ENCODE measurements at regions not wholly inside any gene's neighbourhood (a gene's known extent, or its start where the extent isn't known, plus 50 kb on each side); places are given as distances from the start of the nearest gene placed in this dataset.

GRCh38 chr3:124434176-124434575, 296.1 kb upstream of the UMPS start:
- H3K4me3 ChIP-seq (ENCODE audit: low read depth, low read length, poor library complexity, severe bottlenecking): no peak overlapping the region
- no peak for DNase-seq (ENCODE audit: low spot score)
- H3K4me2 ChIP-seq (ENCODE audit: low read length): no peak overlapping the region
- no TSS peak for BruUV-seq (replicated peaks)
- TF ChIP-seq CTCF (conservative IDR thresholded peaks at IDR 0.05; ENCODE audit: low read length): no peak
- H3K79me2 ChIP-seq (ENCODE audit: insufficient read depth, low read depth, low read length): no peaks in the 10 kb centered on the region
- H3K9me2 ChIP-seq (ENCODE audit: insufficient read depth, low read length): no peaks in the 10 kb centered on the region
- CTCF ChIA-PET (ENCODE audit: unreplicated experiment): no interaction called here
- no peaks in the 10 kb centered on the region for H3K4me1 ChIP-seq (ENCODE audit: insufficient read depth, low read length, poor library complexity, severe bottlenecking)
- H3K9me3 ChIP-seq (ENCODE audit: low read length): no peaks in the 10 kb centered on the region
- intact Hi-C loops (cut with micrococcal nuclease; ENCODE audit: unreplicated experiment): no loop called here
- POLR2A ChIA-PET: interaction anchor here (0.6 kb wide), 1 partner anchor 264 kb away, joined by 4 read pairs; no protein-coding TSS in a partner anchor
- H4K20me1 ChIP-seq (ENCODE audit: insufficient read depth, low read length): no peaks in the 10 kb centered on the region
- no peak overlapping the region for H3K27ac ChIP-seq (ENCODE audit: low read depth, low read length, poor library complexity, severe bottlenecking)
- H3K36me3 ChIP-seq (ENCODE audit: insufficient read depth, low read length): no peaks in the 10 kb centered on the region
- no peak overlapping the region for H2AFZ ChIP-seq (ENCODE audit: low read length)

- no peaks in the 10 kb centered on the region for H3K79me2 ChIP-seq (ENCODE audit: insufficient read depth, low read depth, low read length)
- no peaks in the 10 kb centered on the region for H4K20me1 ChIP-seq (ENCODE audit: insufficient read depth, low read length)
- no peaks in the 10 kb centered on the region for H3K9me3 ChIP-seq (ENCODE audit: low read length)
- no peak for DNase-seq (ENCODE audit: low spot score)
- H3K4me1 ChIP-seq (ENCODE audit: insufficient read depth, low read length, poor library complexity, severe bottlenecking): no peaks in the 10 kb centered on the region
- no TSS peak for BruUV-seq (replicated peaks)
- H3K4me2 ChIP-seq (ENCODE audit: low read length): no peak overlapping the region
- ChIA-PET POLR2A (no interaction called here), CTCF (ENCODE audit: unreplicated experiment) (no interaction called here)
- H3K4me3 ChIP-seq (ENCODE audit: low read depth, low read length, poor library complexity, severe bottlenecking): no peak overlapping the region
- intact Hi-C loops (cut with micrococcal nuclease; ENCODE audit: unreplicated experiment): no loop called here
- no peaks in the 10 kb centered on the region for H3K36me3 ChIP-seq (ENCODE audit: insufficient read depth, low read length)
- no peaks in the 10 kb centered on the region for H3K9me2 ChIP-seq (ENCODE audit: insufficient read depth, low read length)
- TF ChIP-seq CTCF (conservative IDR thresholded peaks at IDR 0.05; ENCODE audit: low read length): no peak
- no peak for TF ChIP-seq EZH2phosphoT487 (IDR thresholded peaks at IDR 0.05; ENCODE audit: borderline replicate concordance, low read depth, low read length)
- no peak overlapping the region for H2AFZ ChIP-seq (ENCODE audit: low read length)
- H3K27ac ChIP-seq (ENCODE audit: low read depth, low read length, poor library complexity, severe bottlenecking): no peak overlapping the region
Measured at GRCh38 chr3:124435467-124435866, 294.8 kb upstream of the UMPS start.

- H3K36me3 ChIP-seq (ENCODE audit: insufficient read depth, low read length): no peaks in the 10 kb centered on the region
- no peak overlapping the region for H3K27ac ChIP-seq (ENCODE audit: low read depth, low read length, poor library complexity, severe bottlenecking)
- CTCF ChIA-PET (ENCODE audit: unreplicated experiment): no interaction called here
- intact Hi-C loops (cut with micrococcal nuclease; ENCODE audit: unreplicated experiment): no loop called here
- H4K20me1 ChIP-seq (ENCODE audit: insufficient read depth, low read length): no peaks in the 10 kb centered on the region
- no peaks in the 10 kb centered on the region for H3K4me1 ChIP-seq (ENCODE audit: insufficient read depth, low read length, poor library complexity, severe bottlenecking)
- DNase-seq (ENCODE audit: low spot score): no peak
- H3K4me3 ChIP-seq (ENCODE audit: low read depth, low read length, poor library complexity, severe bottlenecking): no peak overlapping the region
- H3K9me3 ChIP-seq (ENCODE audit: low read length): no peaks in the 10 kb centered on the region
- H3K9me2 ChIP-seq (ENCODE audit: insufficient read depth, low read length): no peaks in the 10 kb centered on the region
- POLR2A ChIA-PET: interaction anchor here (0.6 kb wide), 1 partner anchor 16 kb away, joined by 3 read pairs; no protein-coding TSS in a partner anchor
- H3K79me2 ChIP-seq (ENCODE audit: insufficient read depth, low read depth, low read length): no peaks in the 10 kb centered on the region
- no peak for TF ChIP-seq EZH2phosphoT487 (IDR thresholded peaks at IDR 0.05; ENCODE audit: borderline replicate concordance, low read depth, low read length)
- TF ChIP-seq CTCF (conservative IDR thresholded peaks at IDR 0.05; ENCODE audit: low read length): no peak
- BruUV-seq (replicated peaks): no TSS peak
- H3K4me2 ChIP-seq (ENCODE audit: low read length): no peak overlapping the region
- no peak overlapping the region for H2AFZ ChIP-seq (ENCODE audit: low read length)
Measured at GRCh38 chr3:124438813-124439212, 291.4 kb upstream of the UMPS start.

All from OCI-LY7 (cell line).